Mucosa of descending colon (tissue), 3 donors: ENCODE measurements at regions not wholly inside any gene's neighbourhood (a gene's known extent, or its start where the extent isn't known, plus 50 kb on each side); places are given as distances from the start of the nearest gene placed in this dataset.

ENCODE experiments used
- ATAC-seq: fragments of 200-7000 bp; cut with Tn5 transposase; one replicate; pipeline ENCODE4 v1.9.1; 2020; ENCODE audit warnings: mild to moderate bottlenecking, moderate library complexity
- DNase-seq, 3 donors: peaks; one replicate each; pipeline ENCODE4 v3.0.0-alpha.2; 2020
- H3K36me3 ChIP-seq: fragments of 200-600 bp; one replicate; pipeline ENCODE4 v1.8.0; 2021; ENCODE audit warnings: low read depth, mild to moderate bottlenecking
- H3K4me1 ChIP-seq: fragments of 200-600 bp; one replicate; pipeline ENCODE4 v1.8.0; 2021; ENCODE audit warnings: low read depth, mild to moderate bottlenecking
- H3K4me3 ChIP-seq: fragments of 200-600 bp; one replicate; pipeline ENCODE4 v1.8.0; 2021; ENCODE audit warnings: mild to moderate bottlenecking
- H3K9me3 ChIP-seq: fragments of 200-600 bp; one replicate; pipeline ENCODE4 v1.8.0; 2021; ENCODE audit warnings: mild to moderate bottlenecking
- intact Hi-C, 2 donors: fragments of 100-400 bp; cut with DNase I in 1 of 2; cut with micrococcal nuclease in 1 of 2; formaldehyde crosslinking; loops; one replicate each; pipeline versions ENCODE4 v1.11.0 to v1.11.1; 2022; cut with DNase I, micrococcal nuclease
- TF ChIP-seq, protein P1 (sequence below): fragments of 200-600 bp; IDR thresholded peaks from one replicate; pipeline ENCODE4 v1.8.0; 2022; ENCODE audit warnings: antibody characterized with exemption, mild to moderate bottlenecking
- donor health status: DM: no; HTN: no; CAD: no; lungs with moderate emphysema.
- donor health status: DM: no; HTN: no; CAD: no.
- donor health status: DM: no; HTN: yes; CAD: no.

DNA sequence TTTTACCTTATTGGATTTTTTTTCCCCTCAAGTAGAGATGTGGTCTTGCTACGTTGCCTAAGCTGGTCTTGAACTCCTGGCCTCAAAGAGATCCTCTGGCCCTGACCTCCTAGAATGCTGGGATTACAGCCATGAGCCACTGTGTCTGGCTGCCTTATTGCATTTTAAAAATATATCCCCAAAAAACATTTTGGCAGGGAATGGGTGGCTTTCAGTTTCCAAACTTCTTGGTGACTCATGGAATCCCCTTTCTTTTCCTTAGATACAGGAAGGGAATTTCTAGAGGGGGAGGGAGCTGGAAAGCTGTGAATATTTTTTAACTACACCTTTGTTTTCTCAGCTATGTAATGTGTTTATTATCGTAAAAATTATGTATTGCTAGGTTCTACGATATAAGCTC lies 73.3 kb downstream of the SNRPE start:
- DNase-seq (no peak), ATAC-seq (no peak)
- no peaks in the 10 kb centered on the region for H3K36me3 ChIP-seq
- H3K4me1 ChIP-seq, result no peaks in the 10 kb centered on the region
- no peak overlapping the region for H3K4me3 ChIP-seq
- TF ChIP-seq, protein P1, sequence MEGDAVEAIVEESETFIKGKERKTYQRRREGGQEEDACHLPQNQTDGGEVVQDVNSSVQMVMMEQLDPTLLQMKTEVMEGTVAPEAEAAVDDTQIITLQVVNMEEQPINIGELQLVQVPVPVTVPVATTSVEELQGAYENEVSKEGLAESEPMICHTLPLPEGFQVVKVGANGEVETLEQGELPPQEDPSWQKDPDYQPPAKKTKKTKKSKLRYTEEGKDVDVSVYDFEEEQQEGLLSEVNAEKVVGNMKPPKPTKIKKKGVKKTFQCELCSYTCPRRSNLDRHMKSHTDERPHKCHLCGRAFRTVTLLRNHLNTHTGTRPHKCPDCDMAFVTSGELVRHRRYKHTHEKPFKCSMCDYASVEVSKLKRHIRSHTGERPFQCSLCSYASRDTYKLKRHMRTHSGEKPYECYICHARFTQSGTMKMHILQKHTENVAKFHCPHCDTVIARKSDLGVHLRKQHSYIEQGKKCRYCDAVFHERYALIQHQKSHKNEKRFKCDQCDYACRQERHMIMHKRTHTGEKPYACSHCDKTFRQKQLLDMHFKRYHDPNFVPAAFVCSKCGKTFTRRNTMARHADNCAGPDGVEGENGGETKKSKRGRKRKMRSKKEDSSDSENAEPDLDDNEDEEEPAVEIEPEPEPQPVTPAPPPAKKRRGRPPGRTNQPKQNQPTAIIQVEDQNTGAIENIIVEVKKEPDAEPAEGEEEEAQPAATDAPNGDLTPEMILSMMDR, result no peak
- intact Hi-C loops, result no loop called here
- no peaks in the 10 kb centered on the region for H3K9me3 ChIP-seq

GRCh38 chr1:203935321-203935720 lies 73.9 kb downstream of the SNRPE start:
- Histone ChIP-seq H3K9me3 (no peaks in the 10 kb centered on the region), H3K4me1 (no peaks in the 10 kb centered on the region), H3K36me3 (no peaks in the 10 kb centered on the region), H3K4me3 (no peak overlapping the region)
- TF ChIP-seq, protein P1, result no peak
- DNase-seq (no peak), ATAC-seq (no peak)
- intact Hi-C loops, result no loop called here

DNA sequence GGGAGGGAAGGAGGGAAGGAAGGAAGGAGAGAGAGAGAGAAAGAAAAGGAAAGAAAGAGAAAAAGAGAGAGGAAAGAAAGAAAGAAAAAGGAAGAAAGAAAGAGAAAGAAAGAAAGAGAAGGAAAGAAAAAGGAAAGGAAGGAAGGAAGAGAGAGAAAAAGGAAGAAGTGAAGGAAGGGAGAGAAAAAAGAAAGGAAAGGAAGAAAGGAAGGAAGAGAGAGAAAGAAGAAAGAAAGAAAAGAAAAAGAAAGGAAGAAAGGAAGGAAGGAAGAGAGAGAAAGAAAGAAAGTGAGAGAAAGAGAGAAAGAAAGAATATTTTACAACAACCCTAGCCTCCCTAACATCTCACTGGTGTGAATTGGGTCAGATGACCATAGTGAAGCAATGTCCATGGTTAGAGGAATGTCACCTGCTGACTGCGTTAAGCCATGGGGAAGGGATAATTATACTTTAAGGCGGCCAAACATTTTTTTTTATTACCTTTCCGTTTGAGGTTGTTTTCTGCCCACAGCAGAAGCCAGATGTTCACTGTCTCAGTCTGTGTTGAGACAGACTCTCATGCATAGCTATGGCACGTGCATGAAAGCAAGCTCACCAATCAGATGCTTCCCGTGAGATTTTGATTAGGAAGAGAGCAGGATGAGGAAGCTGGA lies 76.4 kb downstream of the SNRPE start:
- intact Hi-C loops, result no loop called here
- Histone ChIP-seq H3K4me3 (no peak overlapping the region), H3K9me3 (no peaks in the 10 kb centered on the region), H3K36me3 (no peaks in the 10 kb centered on the region), H3K4me1 (no peaks in the 10 kb centered on the region)
- no peak for DNase-seq
- ATAC-seq, result no peak
- TF ChIP-seq, protein P1, result no peak

DNA sequence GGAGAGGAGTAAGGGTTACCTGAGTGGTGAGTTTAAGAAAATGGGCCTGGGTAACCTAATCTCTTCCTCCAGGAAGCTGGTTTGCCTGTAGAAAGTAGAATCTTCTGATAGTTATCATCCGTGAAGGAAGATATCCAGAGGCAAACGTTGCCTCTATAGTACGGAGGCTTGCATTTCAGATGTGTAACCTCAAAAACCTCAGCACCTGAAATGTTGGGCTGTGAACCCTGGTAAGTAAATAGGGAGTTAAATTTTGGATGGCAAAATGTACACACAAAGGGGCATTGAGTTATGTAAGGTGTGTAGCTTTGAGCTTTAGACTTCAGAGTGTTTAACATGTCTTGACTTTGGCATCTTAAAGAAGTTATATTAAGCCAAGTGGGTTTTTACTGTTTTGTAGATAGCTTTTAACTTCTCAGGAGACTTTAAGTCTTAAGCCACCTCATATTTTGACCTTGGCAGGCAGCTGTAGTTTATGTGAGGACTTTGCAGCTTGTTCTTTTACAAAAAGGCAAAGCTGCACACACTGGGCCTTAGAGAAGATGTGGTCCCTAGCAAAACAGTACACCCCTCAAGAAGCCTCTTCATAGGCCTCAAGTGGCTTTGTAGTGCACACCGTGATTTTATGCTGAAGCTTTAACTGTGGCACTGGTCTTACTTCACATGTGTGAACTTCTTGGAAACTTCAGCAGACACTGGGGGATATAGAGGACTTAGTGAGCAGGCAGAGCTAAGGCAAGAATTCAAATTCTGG lies 83.4 kb downstream of the SNRPE start:
- TF ChIP-seq, protein P1, result no peak
- no peaks in the 10 kb centered on the region for H3K9me3 ChIP-seq
- DNase-seq, result no peak
- ATAC-seq, result no peak
- no peaks in the 10 kb centered on the region for H3K36me3 ChIP-seq
- no peaks in the 10 kb centered on the region for H3K4me1 ChIP-seq
- no peak overlapping the region for H3K4me3 ChIP-seq
- intact Hi-C loops, result no loop called here

DNA sequence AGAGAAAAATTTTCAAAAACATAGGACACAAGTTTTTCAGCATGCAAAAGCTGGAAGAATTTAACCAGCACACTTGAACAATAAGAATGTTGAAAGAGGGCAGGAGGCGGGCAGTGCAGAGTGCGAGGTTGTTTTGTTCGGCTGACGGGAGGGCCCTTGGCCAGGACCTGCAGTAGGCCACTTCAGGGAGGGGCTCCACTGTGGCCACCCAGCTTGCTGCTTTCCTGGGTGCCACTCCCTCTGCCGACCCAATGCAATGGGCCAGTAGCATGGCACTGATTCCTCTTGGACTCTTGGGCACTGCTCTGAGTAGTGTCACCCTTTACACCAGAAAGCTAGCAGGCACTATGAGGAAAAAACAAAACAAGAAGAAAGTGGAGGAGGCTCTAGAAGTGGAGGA lies 92.9 kb downstream of the SNRPE start:
- ATAC-seq, result no peak
- Histone ChIP-seq H3K9me3 (peaks cover 14% of the 10 kb centered on the region), H3K4me3 (no peak overlapping the region), H3K36me3 (no peaks in the 10 kb centered on the region), H3K4me1 (no peaks in the 10 kb centered on the region)
- no peak for DNase-seq
- TF ChIP-seq, protein P1, result no peak
- intact Hi-C loops, result no loop called here
